Smooth muscle cell (in vitro differentiated cells): ENCODE measurements at regions not wholly inside any gene's neighbourhood (a gene's known extent, or its start where the extent isn't known, plus 50 kb on each side); places are given as distances from the start of the nearest gene placed in this dataset.

ENCODE experiments used
- DNase-seq: peaks from one replicate; lab custom pipeline; 2025; ENCODE audit not compliant: unreplicated experiment; lab: John Stamatoyannopoulos, UW
- H2AFZ ChIP-seq: fragments of 200-600 bp; sonication (generic); 2 replicates; pipeline ENCODE4 v1.6.0; 2016; ENCODE audit warnings: antibody characterized with exemption, low read depth, mild to moderate bottlenecking
- H3F3A ChIP-seq: fragments of 200-600 bp; sonication (generic); 2 replicates; pipeline ENCODE4 v1.6.0; 2017; ENCODE audit warnings: antibody characterized with exemption, low read depth
- H3K27ac ChIP-seq: fragments of 200-600 bp; sonication (generic); 2 replicates; pipeline ENCODE4 v1.5.1; 2016; ENCODE audit warnings: low read depth, mild to moderate bottlenecking
- H3K27me3 ChIP-seq: fragments of 200-600 bp; sonication (generic); 2 replicates; pipeline ENCODE4 v1.6.1; 2016; ENCODE audit warnings: low read depth, mild to moderate bottlenecking
- H3K36me3 ChIP-seq: fragments of 200-600 bp; sonication (generic); 2 replicates; pipeline ENCODE4 v1.5.1; 2016; ENCODE audit warnings: low read depth
- H3K4me1 ChIP-seq: fragments of 200-600 bp; sonication (generic); 2 replicates; pipeline ENCODE4 v1.5.1; 2016; ENCODE audit warnings: low read depth
- H3K4me2 ChIP-seq: fragments of 200-600 bp; sonication (generic); 2 replicates; pipeline ENCODE4 v1.6.0; 2016; ENCODE audit warnings: mild to moderate bottlenecking
- H3K4me3 ChIP-seq: fragments of 200-600 bp; sonication (generic); 2 replicates; pipeline ENCODE4 v1.5.1; 2016; ENCODE audit warnings: mild to moderate bottlenecking
- H3K79me2 ChIP-seq: fragments of 200-600 bp; sonication (generic); 2 replicates; pipeline ENCODE4 v1.6.0; 2016; ENCODE audit warnings: low read depth, mild to moderate bottlenecking
- H3K9ac ChIP-seq: fragments of 200-600 bp; sonication (generic); 2 replicates; pipeline ENCODE4 v1.6.0; 2016; ENCODE audit warnings: low read depth
- H3K9me3 ChIP-seq: fragments of 200-600 bp; sonication (generic); replicated peaks from 2 replicates; pipeline ENCODE4 v1.5.1; 2016; ENCODE audit warnings: low read depth
- H4K20me1 ChIP-seq: fragments of 200-600 bp; sonication (generic); 2 replicates; pipeline ENCODE4 v1.6.0; 2016; ENCODE audit warnings: low read depth
- CTCF ChIP-seq: fragments of 200-600 bp; sonication (generic); IDR thresholded peaks from 2 replicates; pipeline ENCODE4 v1.5.1; 2017; ENCODE audit warnings: borderline replicate concordance, mild to moderate bottlenecking, antibody characterized with exemption; ENCODE audit not compliant: insufficient read depth, poor library complexity, severe bottlenecking
- WGBS: methylation state at CpG from one replicate; pipeline ENCODE4 v1.1.7; 2016; ENCODE audit warnings: low lambda C conversion rate; 5-methylcytosine and 5-hydroxymethylcytosine counted together

GRCh38 chr17:77483128-77483598, 342.4 kb downstream of the SEC14L1 start:
- no peak overlapping the region for H3K9ac ChIP-seq
- no peak overlapping the region for H3K4me3 ChIP-seq
- peaks cover 24% of the 10 kb centered on the region for H3K4me1 ChIP-seq
- H3K9me3 ChIP-seq = no peaks in the 10 kb centered on the region
- no peak overlapping the region for H3K27ac ChIP-seq
- no peak overlapping the region for H2AFZ ChIP-seq
- H3K36me3 ChIP-seq = no peaks in the 10 kb centered on the region
- H3K27me3 ChIP-seq = no peaks in the 10 kb centered on the region
- H4K20me1 ChIP-seq = peaks cover 100% of the 10 kb centered on the region
- over 99% methylated on average over 12 of the region's 12 CpGs for WGBS
- H3K4me2 ChIP-seq = no peak overlapping the region
- no peak for TF ChIP-seq CTCF
- DNase-seq = no peak
- peaks cover 10% of the 10 kb centered on the region for H3F3A ChIP-seq
- H3K79me2 ChIP-seq = peaks cover 90% of the 10 kb centered on the region

GRCh38 chr17:77484111-77484510, 343.3 kb downstream of the SEC14L1 start:
- Histone ChIP-seq H3K79me2 (peaks cover 81% of the 10 kb centered on the region), H4K20me1 (peaks cover 100% of the 10 kb centered on the region), H3K9me3 (no peaks in the 10 kb centered on the region), H3K27ac (no peak overlapping the region), H3K36me3 (no peaks in the 10 kb centered on the region), H3F3A (peaks cover 4% of the 10 kb centered on the region), H3K4me1 (peaks cover 20% of the 10 kb centered on the region), H3K4me3 (no peak overlapping the region), H3K27me3 (no peaks in the 10 kb centered on the region), H3K9ac (no peak overlapping the region), H3K4me2 (no peak overlapping the region), H2AFZ (no peak overlapping the region)
- 99% methylated on average over 3 of the region's 3 CpGs for WGBS
- TF ChIP-seq CTCF = no peak
- DNase-seq = no peak

- H4K20me1 ChIP-seq = peaks cover 100% of the 10 kb centered on the region
- DNase-seq = no peak
These were observed 344.5 kb downstream of the SEC14L1 start for GRCh38 chr17:77485089-77485833.

More at GRCh38 chr17:77485089-77485833, 344.5 kb downstream of the SEC14L1 start:
- 92% methylated on average over 5 of the region's 5 CpGs for WGBS
- Histone ChIP-seq H3K9me3 (no peaks in the 10 kb centered on the region), H2AFZ (no peak overlapping the region), H3K79me2 (peaks cover 69% of the 10 kb centered on the region), H3K4me3 (no peak overlapping the region), H3K4me1 (peaks cover 9% of the 10 kb centered on the region), H3K27me3 (no peaks in the 10 kb centered on the region), H3K27ac (no peak overlapping the region), H3K4me2 (no peak overlapping the region), H3K36me3 (no peaks in the 10 kb centered on the region), H3F3A (no peaks in the 10 kb centered on the region), H3K9ac (no peak overlapping the region)
- TF ChIP-seq CTCF = no peak
